PC-3 (cell line): ENCODE measurements at regions not wholly inside any gene's neighbourhood (a gene's known extent, or its start where the extent isn't known, plus 50 kb on each side); places are given as distances from the start of the nearest gene placed in this dataset.

ENCODE experiments used
- ATAC-seq: fragments of 200-7000 bp; cut with Tn5 transposase; 2 replicates; pipeline ENCODE4 v1.9.1; 2020; ENCODE audit warnings: mild to moderate bottlenecking, moderate library complexity
- BruUV-seq: library from RNA; stranded (reverse); fragments of 400-500 nt; replicated peaks from 2 replicates; lab custom pipeline; 2021; lab: Mats Ljungman, UMichigan
- CTCF ChIA-PET: fragments of 300-600 bp; sonication (Branson Sonifier 250); formaldehyde crosslinking; loops from one replicate; lab custom pipeline; 2022; ENCODE audit warnings: antibody characterized with exemption; lab: Charles Lee
- POLR2A ChIA-PET: fragments of 300-600 bp; sonication (Branson Sonifier 250); formaldehyde crosslinking; loops from one replicate; lab custom pipeline; 2022; ENCODE audit warnings: antibody characterized with exemption; ENCODE audit not compliant: unreplicated experiment; lab: Charles Lee
- DNase-seq: peaks from one replicate; pipeline ENCODE4 v3.0.0-alpha.2; 2015
- H2AFZ ChIP-seq: fragments of 300-600 bp; sonication (generic); 2 replicates; pipeline ENCODE4 v1.6.0; 2016; ENCODE audit warnings: antibody characterized with exemption, low read length
- H3F3A ChIP-seq: fragments of 300-600 bp; sonication (generic); one replicate; pipeline ENCODE4 v1.6.0; 2017; ENCODE audit warnings: antibody characterized with exemption, low read length, control low read depth, mild to moderate bottlenecking; ENCODE audit not compliant: unreplicated experiment
- H3K27ac ChIP-seq: fragments of 300-600 bp; sonication (generic); 2 replicates; pipeline ENCODE4 v1.5.1; 2016; ENCODE audit warnings: mild to moderate bottlenecking, low read length
- H3K27me3 ChIP-seq: fragments of 300-600 bp; sonication (generic); 2 replicates; pipeline ENCODE4 v1.6.1; 2016; ENCODE audit warnings: low read length, mixed read lengths
- H3K36me3 ChIP-seq: fragments of 300-600 bp; sonication (generic); 2 replicates; pipeline ENCODE4 v1.6.1; 2016; ENCODE audit warnings: low read depth, mixed run types, low read length, mixed read lengths
- H3K4me1 ChIP-seq: fragments of 300-600 bp; sonication (generic); 2 replicates; pipeline ENCODE4 v1.5.1; 2016; ENCODE audit warnings: low read length; ENCODE audit not compliant: insufficient read depth
- H3K4me2 ChIP-seq: fragments of 300-600 bp; sonication (generic); 2 replicates; pipeline ENCODE4 v1.6.0; 2016; ENCODE audit warnings: low read length
- H3K4me3 ChIP-seq: fragments of 300-600 bp; sonication (generic); 2 replicates; pipeline ENCODE4 v1.5.1; 2016; ENCODE audit warnings: mild to moderate bottlenecking, low read length, mixed read lengths
- H3K79me2 ChIP-seq: fragments of 300-600 bp; sonication (generic); 2 replicates; pipeline ENCODE4 v1.6.1; 2017; ENCODE audit warnings: low read length, mixed read lengths
- H3K9ac ChIP-seq: fragments of 300-600 bp; sonication (generic); 2 replicates; pipeline ENCODE4 v1.6.0; 2016; ENCODE audit warnings: mild to moderate bottlenecking, low read length
- H3K9me2 ChIP-seq: fragments of 300-600 bp; sonication (generic); replicated peaks from 2 replicates; pipeline ENCODE4 v1.6.1; 2016; ENCODE audit warnings: mixed run types, low read length, mixed read lengths
- H3K9me3 ChIP-seq: fragments of 300-600 bp; sonication (generic); 2 replicates; pipeline ENCODE4 v1.6.1; 2016; ENCODE audit warnings: low read length, mixed read lengths
- H4K20me1 ChIP-seq: fragments of 300-600 bp; sonication (generic); 2 replicates; pipeline ENCODE4 v1.6.1; 2016; ENCODE audit warnings: low read length, mixed read lengths
- CTCF ChIP-seq: fragments of 300-600 bp; sonication (generic); conservative IDR thresholded peaks from 2 replicates; pipeline ENCODE4 v1.5.1; 2017; ENCODE audit warnings: antibody characterized with exemption, low read depth, mild to moderate bottlenecking, low read length
- EZH2 ChIP-seq: fragments of 300-600 bp; sonication (generic); IDR thresholded peaks from one replicate; pipeline ENCODE4 v1.6.1; 2017; ENCODE audit warnings: antibody characterized with exemption, mild to moderate bottlenecking, low read length; ENCODE audit not compliant: unreplicated experiment
- EZH2phosphoT487 ChIP-seq: fragments of 300-600 bp; sonication (generic); IDR thresholded peaks from 2 replicates; pipeline ENCODE4 v1.6.1; 2018; ENCODE audit warnings: mild to moderate bottlenecking, antibody characterized with exemption, low read length, borderline replicate concordance
- intact Hi-C: fragments of 100-400 bp; cut with micrococcal nuclease; formaldehyde crosslinking; loops from 2 replicates; pipeline ENCODE4 v1.9.0; 2023

GRCh38 chr12:103105971-103106597 lies 148.6 kb downstream of the ASCL1 start:
- TF ChIP-seq EZH2 (no peak), EZH2phosphoT487 (no peak), CTCF (no peak)
- Histone ChIP-seq H3F3A (no peaks in the 10 kb centered on the region), H2AFZ (no peak overlapping the region), H3K9me2 (no peaks in the 10 kb centered on the region), H3K4me2 (no peak overlapping the region), H3K79me2 (no peaks in the 10 kb centered on the region), H3K27me3 (no peaks in the 10 kb centered on the region), H3K27ac (no peak overlapping the region), H4K20me1 (no peaks in the 10 kb centered on the region), H3K4me1 (no peaks in the 10 kb centered on the region), H3K36me3 (no peaks in the 10 kb centered on the region), H3K9ac (no peak overlapping the region), H3K4me3 (no peak overlapping the region), H3K9me3 (0 out of 2 replicates have a peak, but pooled peaks cover 7% of the 10 kb centered on the region)
- no peak for ATAC-seq
- POLR2A ChIA-PET = no interaction called here
- CTCF ChIA-PET = no interaction called here
- DNase-seq = no peak
- no TSS peak for BruUV-seq
- intact Hi-C loops = no loop called here

DNA sequence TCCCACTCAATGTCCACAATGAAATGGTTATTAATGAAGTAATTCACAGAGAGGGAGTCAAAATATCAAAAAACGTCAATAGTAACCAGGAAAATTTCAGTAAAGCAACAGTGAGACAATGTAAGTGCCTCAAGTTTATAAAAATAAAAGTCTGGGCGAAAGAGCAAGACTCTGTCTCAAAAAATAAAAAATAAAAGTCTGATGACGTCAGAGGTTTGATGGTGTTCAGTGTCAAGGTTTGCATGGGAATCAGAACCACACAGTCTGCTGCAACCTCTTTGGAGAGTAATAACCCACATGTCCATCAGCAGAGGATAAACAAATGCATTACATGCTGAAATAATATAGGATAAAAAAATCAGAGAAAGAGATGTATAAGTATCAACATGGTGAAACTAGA lies 152.4 kb downstream of the ASCL1 start:
- Histone ChIP-seq H3K9ac (no peak overlapping the region), H3K9me3 (no peaks in the 10 kb centered on the region), H3K9me2 (no peaks in the 10 kb centered on the region), H3K79me2 (no peaks in the 10 kb centered on the region), H3K36me3 (no peaks in the 10 kb centered on the region), H2AFZ (no peak overlapping the region), H4K20me1 (no peaks in the 10 kb centered on the region), H3K27ac (no peak overlapping the region), H3F3A (no peaks in the 10 kb centered on the region), H3K27me3 (no peaks in the 10 kb centered on the region), H3K4me2 (no peak overlapping the region), H3K4me1 (no peaks in the 10 kb centered on the region), H3K4me3 (no peak overlapping the region)
- no peak for TF ChIP-seq EZH2phosphoT487
- no peak for TF ChIP-seq EZH2
- no peak for TF ChIP-seq CTCF
- CTCF ChIA-PET = no interaction called here
- DNase-seq (no peak), ATAC-seq (no peak)
- POLR2A ChIA-PET = no interaction called here
- no TSS peak for BruUV-seq
- intact Hi-C loops = no loop called here

GRCh38 chr12:103114296-103115055 lies 157.0 kb downstream of the ASCL1 start:
- Histone ChIP-seq H3K79me2 (no peaks in the 10 kb centered on the region), H3K4me2 (no peak overlapping the region), H4K20me1 (no peaks in the 10 kb centered on the region), H3K9me3 (no peaks in the 10 kb centered on the region), H3K9ac (no peak overlapping the region), H3K9me2 (no peaks in the 10 kb centered on the region), H3K27me3 (no peaks in the 10 kb centered on the region), H3K27ac (no peak overlapping the region), H3K36me3 (no peaks in the 10 kb centered on the region), H2AFZ (no peak overlapping the region), H3K4me3 (no peak overlapping the region), H3K4me1 (no peaks in the 10 kb centered on the region), H3F3A (no peaks in the 10 kb centered on the region)
- ChIA-PET CTCF (no interaction called here), POLR2A (no interaction called here)
- no TSS peak for BruUV-seq
- DNase-seq (no peak), ATAC-seq (no peak)
- intact Hi-C loops = no loop called here
- TF ChIP-seq CTCF (no peak), EZH2phosphoT487 (no peak)
